T-helper 9 cell (primary cell): ENCODE measurements at regions not wholly inside any gene's neighbourhood (a gene's known extent, or its start where the extent isn't known, plus 50 kb on each side); places are given as distances from the start of the nearest gene placed in this dataset.

ENCODE experiments used
- DNase-seq: peaks from one replicate; pipeline ENCODE4 v3.0.0-alpha.2; 2020

DNA sequence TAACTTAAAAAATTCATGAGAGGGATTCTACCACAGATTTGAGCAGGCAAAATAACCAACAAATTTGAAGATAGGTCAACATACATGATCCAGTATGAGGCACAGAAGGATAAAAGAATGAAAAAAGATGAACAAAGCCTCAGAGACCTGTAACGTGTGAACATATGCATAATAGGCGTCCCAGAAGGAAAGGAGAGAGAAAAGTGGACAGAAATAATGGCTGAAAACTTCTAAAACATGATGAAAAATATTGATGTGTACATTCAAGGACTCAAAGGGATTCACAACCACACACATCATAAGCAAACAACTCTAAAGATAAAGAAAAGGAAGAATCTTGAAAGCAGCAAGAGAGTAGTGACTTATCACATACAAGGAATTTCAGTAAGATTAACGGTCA is 100.1 kb upstream of the PARD3B start:
- DNase-seq, result no peak

DNA sequence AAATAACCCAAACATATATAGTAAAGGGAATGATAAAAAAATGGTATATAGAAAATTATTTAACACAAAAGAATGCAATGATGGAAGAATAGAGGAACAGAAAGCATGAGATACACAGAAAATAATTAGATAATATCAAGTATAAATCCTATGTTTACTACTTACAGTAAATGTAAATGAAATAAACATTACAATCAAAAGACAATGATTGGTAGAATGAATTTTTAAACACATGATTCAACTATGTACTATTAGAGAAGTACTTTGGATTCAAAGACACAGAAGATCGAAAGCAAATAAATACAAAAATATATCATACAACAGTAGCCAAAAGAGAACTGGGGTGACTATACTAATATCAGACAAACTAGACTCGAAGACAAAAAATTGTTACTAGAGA is 97.6 kb upstream of the PARD3B start:
- DNase-seq, result no peak

DNA sequence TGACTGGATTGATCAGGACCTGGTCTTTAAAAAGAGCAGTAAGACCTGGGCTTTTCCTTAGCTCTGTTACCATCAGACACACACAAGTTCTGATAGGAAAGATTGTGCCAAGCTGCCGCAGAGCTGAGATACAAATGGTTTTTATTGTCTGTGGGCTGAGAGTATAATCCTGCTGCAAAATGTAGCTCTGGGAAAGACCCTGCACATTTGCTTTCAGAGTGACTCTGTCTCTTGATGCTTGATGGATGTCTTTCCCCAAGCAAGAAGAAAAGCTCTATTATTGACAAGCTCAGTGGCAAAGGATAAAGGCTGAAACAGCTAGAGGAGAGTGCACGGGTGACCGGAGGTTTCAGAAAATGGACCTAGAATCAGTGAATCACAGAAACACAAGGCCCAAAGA is 95.3 kb upstream of the PARD3B start:
- DNase-seq, result no peak

DNA sequence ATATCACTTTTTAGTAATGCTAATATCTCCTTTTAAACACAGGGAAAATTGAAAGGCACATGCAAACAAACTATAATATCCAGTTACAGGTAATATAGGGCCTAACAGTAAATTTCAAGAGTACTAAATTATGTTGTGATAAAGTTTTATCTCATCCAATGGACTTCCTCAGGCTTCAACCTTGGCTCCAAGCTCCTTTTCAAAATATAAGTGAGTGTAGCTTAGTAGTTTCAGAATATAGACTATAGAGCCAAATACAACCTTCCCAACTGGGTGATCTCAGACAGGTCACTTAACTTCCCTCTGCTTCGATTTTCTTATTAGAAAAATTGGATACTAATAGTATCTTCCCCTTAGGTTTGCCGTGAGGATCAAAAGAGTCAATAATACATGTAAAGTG is 93.5 kb upstream of the PARD3B start:
- no peak for DNase-seq

DNA sequence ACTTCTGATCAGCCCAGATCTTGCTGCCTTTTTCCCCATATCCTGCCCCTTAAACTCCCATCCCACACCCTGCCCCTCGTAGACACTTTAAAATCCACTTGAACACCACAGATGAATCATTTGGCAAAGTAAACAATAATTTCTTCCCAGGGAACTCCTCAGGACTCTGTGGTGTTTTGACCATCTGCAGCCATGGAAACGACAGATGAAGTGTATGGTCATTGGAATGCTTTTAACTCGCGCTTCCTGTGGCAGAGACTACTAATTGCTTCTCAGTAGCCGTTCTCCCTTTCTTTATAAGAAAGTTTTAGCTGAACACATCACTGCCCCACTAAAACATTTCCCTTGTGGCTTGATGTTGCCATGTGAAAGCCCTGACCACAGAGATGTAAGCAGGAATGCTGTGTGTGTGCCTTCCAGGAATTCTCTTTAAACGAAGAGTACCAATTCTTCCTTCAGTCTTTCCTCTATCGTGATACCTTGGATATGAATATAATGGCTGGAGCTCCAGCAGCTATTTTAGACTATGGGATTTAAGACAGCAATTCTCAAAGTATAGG is 92.7 kb upstream of the PARD3B start:
- DNase-seq, result no peak

DNA sequence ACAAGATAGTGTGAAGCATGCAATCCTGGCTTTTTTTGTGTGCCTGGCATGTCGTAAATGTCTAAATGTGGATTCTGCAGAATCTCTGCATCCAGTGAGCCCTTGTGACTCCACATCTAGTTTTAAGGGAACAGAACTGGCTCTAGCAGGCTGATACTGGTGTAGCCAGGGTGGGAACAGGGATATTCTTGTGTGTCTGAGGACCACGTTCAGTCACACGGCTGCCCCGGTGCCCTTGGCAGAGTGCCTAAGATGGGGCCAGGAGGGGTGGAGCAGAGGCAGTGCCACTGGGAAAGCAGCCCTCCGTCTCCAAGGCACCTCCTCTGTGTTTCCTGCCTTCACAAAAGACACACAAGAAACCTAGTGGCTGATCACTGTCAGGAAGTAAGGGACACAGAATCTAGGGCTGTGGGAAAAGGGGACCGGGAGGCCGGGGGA is 91.5 kb upstream of the PARD3B start:
- no peak for DNase-seq

DNA sequence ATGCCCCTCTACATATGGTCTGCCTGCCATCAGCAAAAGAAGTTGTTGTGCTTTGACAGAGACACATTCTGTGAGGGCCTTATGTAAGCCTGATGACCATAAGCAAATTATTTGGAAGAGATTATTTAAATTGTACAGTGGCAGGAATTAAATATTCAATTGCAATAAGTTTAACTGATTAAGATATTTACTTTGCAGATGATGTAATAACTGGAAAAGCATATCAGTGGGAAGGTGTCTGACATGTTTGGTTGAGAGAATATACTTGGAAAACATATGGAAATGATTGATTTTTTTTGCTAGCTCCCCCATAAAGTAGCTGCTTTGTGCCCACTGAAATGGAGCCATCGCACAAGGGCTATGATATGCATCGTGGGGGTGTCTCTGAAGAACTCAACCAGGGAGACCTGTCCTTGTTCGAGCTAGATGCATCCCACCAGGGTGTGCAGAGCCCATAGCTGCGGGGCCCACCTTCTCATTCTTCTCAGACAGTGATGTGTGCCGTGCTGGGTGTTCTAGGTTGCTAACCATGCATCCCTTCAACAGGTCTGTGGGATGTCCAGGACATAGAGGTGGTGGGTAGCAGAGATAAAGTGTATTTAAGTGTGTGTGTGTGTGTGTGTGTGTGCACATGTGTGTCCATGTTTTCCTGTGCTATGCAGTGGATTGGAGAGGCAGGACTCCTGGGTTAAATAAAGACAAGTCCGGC is 90.4 kb upstream of the PARD3B start:
- no peak for DNase-seq

DNA sequence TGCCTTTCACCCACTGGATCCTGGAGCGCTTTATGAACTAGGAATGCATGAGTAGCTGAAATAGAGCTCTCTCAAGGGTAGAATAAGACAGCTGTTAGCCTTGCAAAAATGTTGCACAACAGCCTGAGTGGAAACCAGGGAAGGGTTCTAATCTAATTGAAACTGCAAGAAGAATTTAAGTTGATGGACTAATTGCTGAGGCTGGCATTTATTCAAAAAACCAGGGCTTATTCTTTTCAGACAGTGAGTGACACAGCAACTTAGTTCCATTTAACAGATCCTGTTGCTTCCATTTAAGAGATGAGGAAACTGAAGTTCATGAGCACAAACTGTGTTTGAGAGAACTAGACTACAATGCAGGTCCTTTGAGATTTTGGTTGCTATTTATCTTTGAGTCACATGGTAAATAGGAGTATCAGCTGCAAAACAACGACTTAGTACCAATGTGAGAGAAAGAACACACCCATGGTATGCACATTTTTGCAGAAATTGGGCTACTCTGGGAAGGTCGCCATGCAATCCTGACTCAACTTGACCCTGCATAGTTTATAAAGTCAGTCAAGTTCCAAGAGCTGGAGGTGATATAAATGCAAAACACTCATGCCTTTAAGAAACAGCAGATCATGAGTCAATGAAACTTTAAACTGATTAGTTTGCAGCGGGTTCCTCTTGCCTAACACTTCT is 76.4 kb upstream of the PARD3B start:
- DNase-seq, result no peak

DNA sequence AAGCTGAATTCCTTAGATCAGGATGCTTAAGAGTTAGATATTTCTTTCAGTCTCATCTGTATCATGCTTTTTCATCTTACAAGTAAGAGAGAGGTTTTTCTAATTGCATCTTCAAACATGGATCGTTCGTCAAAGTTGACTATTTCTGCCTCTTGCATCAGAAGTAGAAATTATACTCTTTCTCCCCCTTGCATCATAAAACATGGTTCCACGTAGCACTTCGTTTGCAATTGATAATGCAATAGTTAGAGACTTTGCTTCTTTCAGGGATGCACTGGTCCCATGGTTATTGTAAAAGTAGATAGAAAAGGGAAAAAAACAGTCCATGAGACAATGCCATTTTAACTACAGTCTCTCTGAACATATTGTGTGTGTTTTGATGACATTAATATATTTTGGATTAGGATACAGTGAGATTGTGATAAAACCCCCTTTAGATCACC is 75.1 kb upstream of the PARD3B start:
- no peak for DNase-seq

DNA sequence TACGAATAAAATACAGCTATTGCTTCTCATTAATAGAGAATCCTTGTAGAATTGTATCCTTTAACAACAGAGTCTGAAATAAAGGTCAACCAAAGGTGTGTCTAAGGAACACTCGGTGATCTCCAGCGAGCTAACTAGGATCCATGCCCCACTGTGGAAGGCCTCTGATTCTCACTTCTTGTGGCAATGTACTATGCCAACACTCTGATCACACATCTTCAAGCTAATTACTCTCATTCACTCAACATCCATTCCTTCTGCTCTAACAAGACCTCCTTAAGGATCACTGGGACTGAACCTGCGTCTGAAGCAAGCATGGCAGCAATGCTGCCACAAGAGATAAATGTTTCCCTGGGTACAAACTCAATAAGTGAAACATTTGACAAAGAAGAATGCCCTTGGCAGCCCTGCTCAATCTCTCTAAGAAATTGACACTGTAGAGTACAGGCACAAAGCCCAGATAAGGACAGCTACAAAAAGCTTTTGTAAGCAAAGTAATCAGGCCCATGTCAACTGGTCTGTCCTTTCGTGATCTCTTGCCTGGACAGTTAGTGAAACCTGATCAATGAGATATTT is 74.6 kb upstream of the PARD3B start:
- no peak for DNase-seq

DNA sequence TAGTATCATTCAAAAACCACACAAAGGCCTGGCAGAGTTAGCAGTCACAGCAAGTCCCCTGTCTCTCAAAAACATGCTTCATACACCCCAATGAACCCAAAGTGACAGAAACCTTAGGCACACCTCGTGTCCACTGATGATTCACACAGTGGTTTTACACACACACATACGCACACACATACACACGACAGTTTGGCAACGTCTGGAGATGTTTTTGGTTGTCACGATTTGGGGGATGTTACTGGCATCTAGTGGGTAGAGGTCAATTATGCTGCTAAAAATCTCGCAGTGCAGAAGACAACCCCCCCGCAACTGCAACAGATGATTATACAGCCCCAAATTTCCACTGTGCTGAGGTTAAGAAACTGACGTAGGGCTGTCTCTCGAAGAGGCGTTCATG is 72.9 kb upstream of the PARD3B start:
- DNase-seq, result no peak

DNA sequence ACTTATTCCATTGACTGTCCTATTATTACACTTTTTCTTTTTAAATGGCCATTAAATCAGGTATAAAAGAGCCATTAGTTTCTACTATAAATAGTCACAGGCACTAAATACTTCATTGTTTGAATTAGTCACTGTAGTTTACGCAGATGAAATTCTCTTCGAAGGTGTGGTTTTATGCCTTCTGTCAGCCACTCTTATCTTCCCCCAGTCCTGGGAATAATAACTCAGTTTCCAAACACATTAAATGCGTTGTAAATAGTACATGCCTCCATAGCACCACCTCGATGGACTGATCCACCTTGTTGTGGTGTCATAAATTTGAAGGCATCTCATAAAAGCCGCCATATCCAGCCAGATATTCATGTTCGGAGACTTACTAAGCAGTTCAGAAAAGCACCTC is 72.1 kb upstream of the PARD3B start:
- DNase-seq, result no peak

DNA sequence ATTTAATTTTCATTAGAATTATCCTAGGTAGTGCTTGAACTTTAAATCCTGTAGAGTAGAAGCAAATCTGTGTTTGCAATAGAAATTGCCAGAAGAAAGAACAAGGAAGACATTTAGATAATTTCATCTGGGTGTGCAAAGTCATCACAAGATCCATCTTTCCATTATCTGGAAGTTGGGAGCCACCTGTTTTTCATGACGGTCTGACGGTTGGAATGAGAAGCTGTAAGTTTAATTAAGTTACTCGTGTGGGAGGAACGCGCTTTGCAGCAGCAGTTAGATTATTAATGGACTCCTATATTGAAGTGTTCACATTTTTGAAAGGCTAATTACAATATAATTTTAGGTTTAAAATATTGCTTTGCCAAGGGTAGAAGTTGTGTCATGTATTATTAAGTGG is 69.9 kb upstream of the PARD3B start:
- DNase-seq, result no peak

DNA sequence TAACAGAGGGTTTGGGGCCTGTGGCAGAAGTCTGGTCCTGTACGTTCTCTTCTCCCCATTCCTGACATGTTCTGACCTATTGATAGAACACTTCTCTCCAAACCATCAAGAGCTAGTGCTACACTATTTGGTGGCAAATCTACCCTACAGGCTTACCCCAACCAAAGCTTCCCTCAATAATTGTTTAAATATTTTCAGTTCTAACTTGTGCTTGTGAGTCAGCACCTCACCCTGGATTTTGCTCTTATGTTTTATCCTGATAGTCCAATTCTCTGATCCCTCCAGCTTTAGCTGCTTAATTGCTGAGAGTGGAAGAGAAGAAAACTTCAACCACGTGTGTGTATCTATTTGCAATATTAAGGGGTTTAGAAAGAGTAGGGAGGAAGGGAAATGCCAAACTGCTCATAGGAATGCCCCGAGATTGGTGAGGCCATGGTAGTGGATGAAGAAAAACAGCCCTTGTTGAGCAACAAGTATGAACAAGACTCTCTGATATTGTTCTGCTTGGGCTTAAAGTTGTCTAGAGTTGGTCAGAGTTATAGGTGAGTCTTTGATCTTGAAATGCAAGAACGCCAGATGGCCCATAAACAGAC is 67.8 kb upstream of the PARD3B start:
- no peak for DNase-seq

DNA sequence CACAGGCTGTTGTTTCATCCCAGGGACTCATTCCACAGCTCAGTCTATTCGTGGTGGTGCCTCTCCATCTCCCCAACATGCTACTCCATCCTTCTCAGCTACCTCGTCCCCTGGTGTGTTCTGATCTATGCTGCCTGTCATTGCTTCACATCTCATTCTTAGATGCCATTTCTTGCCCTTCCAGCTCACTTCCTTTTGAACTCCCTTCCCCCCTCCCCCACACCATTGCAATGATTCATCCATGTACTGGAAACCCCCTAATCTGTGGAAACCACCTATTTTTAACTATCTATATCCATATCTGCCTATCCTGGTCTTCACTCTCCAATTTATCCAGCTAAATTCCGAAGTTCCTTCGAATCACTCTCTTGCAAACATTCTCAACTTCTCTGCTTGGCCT is 65.7 kb upstream of the PARD3B start:
- no peak for DNase-seq

DNA sequence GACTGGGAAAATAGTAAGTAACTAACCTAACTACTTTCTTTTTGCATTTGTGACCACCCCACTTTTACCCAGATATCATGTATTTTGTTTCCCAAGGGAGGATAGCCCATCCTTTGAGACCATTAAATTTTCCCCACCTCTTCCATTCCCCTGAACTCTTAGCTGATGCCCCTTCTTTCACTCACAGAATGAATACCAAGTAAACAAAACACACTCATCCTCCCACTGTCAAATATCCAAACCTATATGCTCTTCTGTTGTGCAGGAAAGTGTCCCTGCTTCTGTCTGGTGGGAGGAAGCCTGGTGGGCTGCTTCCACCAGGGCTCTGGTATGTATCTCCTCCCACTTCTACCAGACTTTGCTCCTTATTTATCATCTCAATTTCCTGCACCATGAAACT is 64.6 kb upstream of the PARD3B start:
- DNase-seq, result no peak

DNA sequence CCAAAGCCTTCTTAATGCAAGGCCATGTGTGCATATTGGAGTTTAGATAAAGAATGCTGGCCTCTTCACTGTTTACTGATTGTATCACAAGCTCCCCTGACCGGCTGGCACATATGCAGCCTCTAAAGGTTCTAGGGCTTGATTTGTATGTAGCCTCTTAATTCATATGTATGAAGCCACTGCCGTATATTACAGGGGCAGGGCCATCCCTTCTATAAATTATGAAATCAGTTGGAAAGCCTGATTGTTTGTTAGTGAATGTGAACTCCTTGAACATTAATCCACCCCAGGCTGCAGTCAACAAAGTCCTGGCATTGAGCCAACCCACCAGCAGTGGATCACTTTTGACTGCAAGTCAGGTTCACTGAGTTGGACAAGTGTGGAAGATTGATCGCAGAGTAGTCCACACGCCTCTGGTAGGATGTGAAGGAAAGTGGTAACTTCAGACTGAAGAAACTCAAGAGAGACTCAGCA is 61.6 kb upstream of the PARD3B start:
- DNase-seq, result no peak

DNA sequence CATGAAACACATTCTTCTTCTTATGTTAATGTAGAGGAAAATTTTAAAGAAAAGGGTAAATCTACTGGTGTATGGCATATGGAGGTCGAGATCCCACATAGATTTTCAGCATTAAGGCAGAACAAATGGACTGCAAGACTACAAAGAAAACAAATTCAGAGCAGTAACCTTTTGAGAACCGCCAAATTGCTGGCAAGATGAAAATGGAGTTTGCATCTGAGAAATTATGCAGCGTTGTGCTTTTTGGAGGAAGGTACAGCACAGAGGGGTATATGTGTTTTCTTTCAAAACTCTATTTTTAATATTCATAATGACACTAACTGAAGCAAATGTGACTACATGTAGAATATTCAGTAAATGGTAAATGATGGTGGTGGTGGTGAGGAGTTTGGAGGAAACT is 59.0 kb upstream of the PARD3B start:
- DNase-seq, result no peak

DNA sequence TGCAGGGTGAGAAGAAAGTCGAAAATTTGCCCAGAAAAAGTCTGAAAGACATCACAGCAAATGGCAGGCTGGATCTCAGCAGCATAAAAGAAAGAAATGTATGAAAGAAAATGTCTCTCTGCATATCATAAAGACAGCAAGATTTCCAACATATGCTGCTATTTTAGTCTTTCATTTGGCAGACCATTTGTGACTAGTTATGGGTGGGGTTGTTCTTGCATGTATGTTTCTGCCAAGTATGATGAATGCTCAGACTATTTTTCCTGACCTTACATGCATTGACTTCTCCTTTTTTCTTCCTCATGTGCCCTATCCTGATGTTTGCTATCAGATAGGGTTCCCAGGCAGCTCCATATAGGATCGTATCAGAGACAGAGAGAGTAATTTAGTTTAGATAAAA is 58.5 kb upstream of the PARD3B start:
- no peak for DNase-seq

DNA sequence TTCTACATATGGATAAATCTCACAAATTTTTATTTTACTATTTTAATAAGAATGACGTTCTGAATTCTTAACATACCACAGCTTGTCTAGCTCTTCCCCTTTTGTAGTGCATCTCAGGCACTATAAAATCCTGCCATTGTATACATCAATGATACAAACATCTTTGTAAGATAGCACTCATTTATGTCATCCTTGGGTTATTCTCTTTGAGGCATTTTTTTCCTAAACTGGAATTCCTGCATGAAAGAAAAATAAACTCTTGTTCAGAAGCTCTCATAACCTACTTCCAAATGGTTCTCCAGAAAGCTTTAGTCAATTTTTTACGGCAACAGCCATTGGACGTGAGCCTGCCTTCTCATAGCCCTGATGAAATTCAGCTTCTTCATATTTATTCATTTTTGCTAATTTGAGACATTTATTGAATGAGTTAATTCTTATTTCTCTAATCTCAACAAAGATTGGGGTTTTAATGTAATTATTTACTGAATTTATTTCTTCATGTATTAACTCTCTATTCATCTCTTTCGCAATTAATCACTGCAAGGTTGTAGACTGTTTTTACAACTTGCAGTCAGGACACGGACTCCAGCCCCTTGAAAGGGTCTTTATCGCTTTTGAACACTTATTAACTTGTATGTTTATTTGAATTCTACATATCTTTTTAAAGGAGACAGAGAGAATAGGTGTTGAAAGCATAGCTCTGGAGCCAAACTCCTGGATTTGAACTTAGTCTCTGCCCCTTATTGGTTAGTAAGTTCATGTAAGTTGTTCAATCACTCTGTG is 57.6 kb upstream of the PARD3B start:
- DNase-seq, result no peak

DNA sequence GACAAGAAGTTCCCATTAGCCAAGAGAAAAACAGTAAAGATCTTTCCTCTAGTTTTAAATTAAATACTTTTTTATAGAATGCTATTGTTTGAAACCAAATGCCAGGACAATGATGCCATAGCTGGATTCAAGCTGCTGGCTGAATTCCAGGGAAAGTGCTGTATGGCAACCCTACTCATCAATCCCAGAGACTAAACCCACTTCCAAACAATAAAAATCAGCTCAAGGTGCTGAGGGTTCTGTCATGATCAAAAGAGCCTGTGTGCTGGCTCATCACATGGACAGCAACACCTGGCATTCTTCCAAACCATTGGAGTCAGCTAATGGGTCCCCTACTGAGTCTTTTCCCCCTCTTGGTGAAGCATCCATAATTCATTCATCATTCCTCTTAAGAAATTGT is 53.7 kb upstream of the PARD3B start:
- DNase-seq, result no peak

DNA sequence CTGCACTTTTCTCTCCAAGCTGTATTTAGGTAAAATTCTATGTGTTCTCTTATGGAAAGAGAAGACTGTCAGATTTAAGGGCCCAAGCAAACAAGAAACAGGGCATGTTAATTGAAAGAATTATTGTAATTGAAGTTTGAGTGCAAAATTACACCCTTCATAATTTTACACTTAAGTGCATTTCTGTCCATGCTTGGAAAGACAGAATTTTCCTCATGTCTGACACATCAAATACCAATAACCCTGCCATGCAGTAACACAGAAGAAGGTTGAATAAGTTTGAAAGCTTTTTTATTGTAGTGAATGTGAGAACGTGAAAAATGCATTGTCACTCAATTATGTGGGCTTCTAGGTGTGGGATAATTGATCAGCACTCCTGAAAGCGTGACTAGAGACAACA is 52.9 kb upstream of the PARD3B start:
- no peak for DNase-seq

DNA sequence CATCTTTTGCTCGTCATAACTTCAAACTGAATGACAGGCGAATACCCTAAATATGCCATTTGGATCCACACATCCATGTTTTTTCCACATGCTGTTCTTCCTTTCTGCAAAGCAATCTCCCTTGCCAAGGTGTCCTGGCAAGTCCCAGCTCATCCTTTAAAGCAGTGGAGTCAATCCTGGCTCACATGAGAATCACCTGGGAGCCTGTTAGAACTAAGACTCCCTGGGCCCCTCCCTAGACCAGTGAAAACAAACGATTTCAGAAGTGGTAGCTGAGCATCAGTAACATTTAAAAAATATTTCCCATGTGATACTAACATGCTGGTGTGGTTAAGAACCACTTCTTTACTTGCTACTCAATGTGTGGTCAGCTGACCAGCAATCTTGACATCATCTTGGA is 50.6 kb upstream of the PARD3B start:
- DNase-seq, result no peak
